ENCODE measurements at regions not wholly inside any gene's neighbourhood (a gene's known extent, or its start where the extent isn't known, plus 50 kb on each side); places are given as distances from the start of the nearest gene placed in this dataset.

- DNase-seq (ENCODE audit: low read depth in 2 of 2): no peak
These were observed 574.7 kb downstream of the USP25 start for GRCh38 chr21:16304174-16305095.

GRCh38 chr21:16305686-16306085 lies 575.9 kb downstream of the USP25 start:
- no peak for DNase-seq (ENCODE audit: low read depth in 2 of 2)

GRCh38 chr21:16307256-16307655 lies 577.5 kb downstream of the USP25 start:
- DNase-seq (ENCODE audit: low read depth in 2 of 2): no peak

GRCh38 chr21:16308269-16308668 lies 578.5 kb downstream of the USP25 start:
- DNase-seq (ENCODE audit: low read depth in 2 of 2): no peak

GRCh38 chr21:16309250-16309971 lies 579.6 kb downstream of the USP25 start:
- DNase-seq (ENCODE audit: low read depth in 2 of 2): no peak

GRCh38 chr21:16310176-16310575 lies 580.4 kb downstream of the USP25 start:
- no peak for DNase-seq (ENCODE audit: low read depth in 2 of 2)

GRCh38 chr21:16311229-16311628 lies 581.4 kb downstream of the USP25 start:
- no peak for DNase-seq (ENCODE audit: low read depth in 2 of 2)

GRCh38 chr21:16312321-16312720 lies 582.5 kb downstream of the USP25 start:
- no peak for DNase-seq (ENCODE audit: low read depth in 2 of 2)

GRCh38 chr21:16315223-16315622 lies 585.4 kb downstream of the USP25 start:
- DNase-seq (ENCODE audit: low read depth in 2 of 2): no peak

- DNase-seq (ENCODE audit: low read depth in 2 of 2): no peak
These were observed 589.0 kb downstream of the USP25 start for GRCh38 chr21:16318651-16319300.

- DNase-seq (ENCODE audit: low read depth in 2 of 2): no peak
These were observed 590.3 kb downstream of the USP25 start for GRCh38 chr21:16320110-16320509.

GRCh38 chr21:16322454-16322853 lies 592.7 kb downstream of the USP25 start:
- no peak for DNase-seq (ENCODE audit: low read depth in 2 of 2)

GRCh38 chr21:16323596-16323995 lies 593.8 kb downstream of the USP25 start:
- DNase-seq (ENCODE audit: low read depth in 2 of 2): peak; percentile 58 to 63

GRCh38 chr21:16324630-16325029 lies 594.8 kb downstream of the USP25 start:
- peak in 1 of 2 experiments; percentile 6 for DNase-seq (ENCODE audit: low read depth in 2 of 2)

GRCh38 chr21:16330082-16330907 lies 600.5 kb downstream of the USP25 start:
- DNase-seq (ENCODE audit: low read depth in 2 of 2): peak; percentile 45 to 47

- no peak for DNase-seq (ENCODE audit: low read depth in 2 of 2)
These were observed 601.1 kb downstream of the USP25 start for GRCh38 chr21:16330908-16331268.

GRCh38 chr21:16337266-16337665 lies 607.5 kb downstream of the USP25 start:
- no peak for DNase-seq (ENCODE audit: low read depth in 2 of 2)

- no peak for DNase-seq (ENCODE audit: low read depth in 2 of 2)
These were observed 613.1 kb downstream of the USP25 start for GRCh38 chr21:16342932-16343331.

GRCh38 chr21:16343776-16344175 lies 614.0 kb downstream of the USP25 start:
- no peak for DNase-seq (ENCODE audit: low read depth in 2 of 2)

GRCh38 chr21:16345757-16346156 lies 616.0 kb downstream of the USP25 start:
- no peak for DNase-seq (ENCODE audit: low read depth in 2 of 2)

- DNase-seq (ENCODE audit: low read depth in 2 of 2): no peak
These were observed 617.4 kb downstream of the USP25 start for GRCh38 chr21:16347223-16347622.

- no peak for DNase-seq (ENCODE audit: low read depth in 2 of 2)
These were observed 624.0 kb downstream of the USP25 start for GRCh38 chr21:16353764-16354163.

All from fibroblast of skin of left biceps (primary cell).